GM12878 (cell line): ENCODE measurements at regions not wholly inside any gene's neighbourhood (a gene's known extent, or its start where the extent isn't known, plus 50 kb on each side); places are given as distances from the start of the nearest gene placed in this dataset.

Source experiments
- ATAC-seq: fragments of 200-7000 bp; cut with Tn5 transposase; 3 replicates; pipeline ENCODE4 v1.9.1; 2020; ENCODE audit warnings: mild to moderate bottlenecking, moderate library complexity
- BruUV-seq: library from RNA; stranded (reverse); fragments of 400-500 nt; replicated peaks from 2 replicates; lab custom pipeline; 2021; lab: Mats Ljungman, UMichigan
- CTCF ChIA-PET: fragments of 300-600 bp; sonication (Branson Sonifier 250); formaldehyde crosslinking; extraction: SDS; loops from one replicate; lab custom pipeline; 2021; ENCODE audit warnings: inconsistent platforms; lab: Yijun Ruan, JAX
- POLR2A ChIA-PET: fragments of 350-600 bp; formaldehyde crosslinking; extraction: SDS; loops from one replicate; lab custom pipeline; 2021; ENCODE audit warnings: inconsistent platforms; lab: Charles Lee
- RAD21 ChIA-PET: fragments of 300-600 bp; sonication (Branson Sonifier 250); formaldehyde crosslinking; loops from one replicate; lab custom pipeline; 2023; ENCODE audit warnings: antibody characterized with exemption; ENCODE audit not compliant: unreplicated experiment; lab: Charles Lee
- SMC1A ChIA-PET: fragments of 300-600 bp; sonication (Branson Sonifier 250); formaldehyde crosslinking; loops from one replicate; lab custom pipeline; 2023; ENCODE audit not compliant: unreplicated experiment, uncharacterized antibody; lab: Charles Lee
- DNase-seq: peaks from one replicate; pipeline ENCODE4 v3.0.0-alpha.2; 2011; ENCODE audit warnings: low read depth, low spot score
- FAIRE-seq: peaks from 3 replicates; lab custom pipeline; 2011; peaks lifted over from hg19 to GRCh38; lab: Jason Lieb, UNC
- H2AFZ ChIP-seq: 2 replicates; pipeline ENCODE4 v1.6.0; 2011; ENCODE audit warnings: low read depth, low read length, control low read depth; ENCODE audit not compliant: control insufficient read depth
- H3K27ac ChIP-seq: 2 replicates; pipeline ENCODE4 v1.5.1; 2011; ENCODE audit warnings: control low read depth; ENCODE audit not compliant: control insufficient read depth, insufficient read depth
- H3K27me3 ChIP-seq, 2 experiments: replicated peaks in 1 of 2; 2 replicates each; pipeline versions ENCODE4 v1.6.0 to v1.6.1; 2011; ENCODE audit warnings: low read length in 1 of 2; ENCODE audit not compliant: control insufficient read depth in 2 of 2, insufficient read depth in 2 of 2
- H3K36me3 ChIP-seq, 2 experiments: 2 replicates each; pipeline ENCODE4 v1.5.1; 2011; ENCODE audit warnings: low read length in 1 of 2; ENCODE audit not compliant: control insufficient read depth in 2 of 2, insufficient read depth in 2 of 2
- H3K4me1 ChIP-seq: 2 replicates; pipeline ENCODE4 v1.6.1; 2011; ENCODE audit warnings: mild to moderate bottlenecking, low read length, moderate library complexity, mixed read lengths; ENCODE audit not compliant: control insufficient read depth, insufficient read depth
- H3K4me2 ChIP-seq: 2 replicates; pipeline ENCODE4 v1.6.0; 2011; ENCODE audit warnings: control low read depth; ENCODE audit not compliant: control insufficient read depth, insufficient read depth
- H3K4me3 ChIP-seq: fragments of 200-600 bp; sonication (generic); 2 replicates; pipeline ENCODE4 v1.5.1; 2016
- H3K79me2 ChIP-seq: 2 replicates; pipeline ENCODE4 v1.6.0; 2011; ENCODE audit warnings: low read length; ENCODE audit not compliant: control insufficient read depth, insufficient read depth
- H3K9ac ChIP-seq: 2 replicates; pipeline ENCODE4 v1.8.0; 2011; ENCODE audit warnings: low read length, control low read depth, mixed read lengths; ENCODE audit not compliant: control insufficient read depth, insufficient read depth
- H3K9me3 ChIP-seq: replicated peaks from 3 replicates; pipeline ENCODE4 v1.5.1; 2011; ENCODE audit warnings: mild to moderate bottlenecking, low read length; ENCODE audit not compliant: control insufficient read depth, insufficient read depth
- H4K20me1 ChIP-seq: 2 replicates; pipeline ENCODE4 v1.6.0; 2011; ENCODE audit not compliant: control insufficient read depth, insufficient read depth
- TCF12 ChIP-seq: IDR thresholded peaks from 2 replicates; pipeline ENCODE4 v1.6.1; 2011; ENCODE audit warnings: low read depth, mild to moderate bottlenecking, low read length
- WGBS: methylation state at CpG from one replicate; pipeline ENCODE4 v1.1.6; 2016; ENCODE audit warnings: low lambda C conversion rate; ENCODE audit not compliant: insufficient replicate concordance, insufficient coverage; ENCODE audit errors: missing lambda C conversion rate; 5-methylcytosine and 5-hydroxymethylcytosine counted together
- in situ Hi-C: fragments of 300-500 bp; cut with MboI; formaldehyde crosslinking; loops from 9 replicates; pipeline ENCODE4 v1.14.3; 2018; ENCODE audit warnings: mixed read lengths
- intact Hi-C: fragments of 100-400 bp; cut with micrococcal nuclease; formaldehyde crosslinking; loops from one replicate; pipeline ENCODE4 v1.14.2; 2022; ENCODE audit not compliant: unreplicated experiment
- TF ChIP-seq, protein P1 (sequence below): IDR thresholded peaks from 2 replicates; pipeline ENCODE4 v1.6.1; 2012; ENCODE audit warnings: mild to moderate bottlenecking, low read depth, low read length
- TF ChIP-seq, protein P2 (sequence below): fragments of 450-650 bp; conservative IDR thresholded peaks from 2 replicates; pipeline ENCODE4 v1.6.1; 2017; ENCODE audit warnings: mild to moderate bottlenecking, moderate library complexity
- TF ChIP-seq, protein P3 (sequence below): IDR thresholded peaks from 2 replicates; pipeline ENCODE4 v1.6.1; 2011; ENCODE audit warnings: mild to moderate bottlenecking, low read depth, low read length, moderate library complexity; ENCODE audit not compliant: insufficient replicate concordance

DNA sequence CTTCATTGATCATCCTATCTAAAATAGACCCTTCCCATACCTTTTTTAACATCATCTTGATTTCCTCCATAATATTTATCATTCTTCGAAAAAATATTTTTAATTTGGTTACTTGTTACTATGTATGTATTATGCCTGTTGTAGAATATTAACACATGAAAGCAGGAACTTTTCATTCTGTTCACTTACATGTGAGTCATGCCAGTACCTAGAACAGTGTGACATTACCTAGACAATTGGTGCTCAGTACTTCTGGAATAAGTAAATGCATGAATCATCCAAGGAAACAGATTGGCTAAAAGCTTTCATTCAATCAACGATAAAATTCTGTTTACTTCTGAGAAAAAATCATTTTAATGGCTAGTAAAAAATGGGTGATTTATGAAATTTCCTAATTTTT lies 76.4 kb downstream of the CXXC4 start:
- SMC1A ChIA-PET, result interaction anchor here (1.0 kb wide), 1 partner anchor 72 kb away, joined by 3 read pairs; no protein-coding TSS in a partner anchor
- H3K36me3 ChIP-seq, result no peaks in the 10 kb centered on the region
- BruUV-seq, result no TSS peak
- 52% methylated on average over 2 of the region's 2 CpGs for WGBS
- ATAC-seq, result peak; percentile 33; the same call in 1 of the 3 replicates
- no peak for FAIRE-seq
- H3K79me2 ChIP-seq, result no peaks in the 10 kb centered on the region
- TF ChIP-seq, protein P1, sequence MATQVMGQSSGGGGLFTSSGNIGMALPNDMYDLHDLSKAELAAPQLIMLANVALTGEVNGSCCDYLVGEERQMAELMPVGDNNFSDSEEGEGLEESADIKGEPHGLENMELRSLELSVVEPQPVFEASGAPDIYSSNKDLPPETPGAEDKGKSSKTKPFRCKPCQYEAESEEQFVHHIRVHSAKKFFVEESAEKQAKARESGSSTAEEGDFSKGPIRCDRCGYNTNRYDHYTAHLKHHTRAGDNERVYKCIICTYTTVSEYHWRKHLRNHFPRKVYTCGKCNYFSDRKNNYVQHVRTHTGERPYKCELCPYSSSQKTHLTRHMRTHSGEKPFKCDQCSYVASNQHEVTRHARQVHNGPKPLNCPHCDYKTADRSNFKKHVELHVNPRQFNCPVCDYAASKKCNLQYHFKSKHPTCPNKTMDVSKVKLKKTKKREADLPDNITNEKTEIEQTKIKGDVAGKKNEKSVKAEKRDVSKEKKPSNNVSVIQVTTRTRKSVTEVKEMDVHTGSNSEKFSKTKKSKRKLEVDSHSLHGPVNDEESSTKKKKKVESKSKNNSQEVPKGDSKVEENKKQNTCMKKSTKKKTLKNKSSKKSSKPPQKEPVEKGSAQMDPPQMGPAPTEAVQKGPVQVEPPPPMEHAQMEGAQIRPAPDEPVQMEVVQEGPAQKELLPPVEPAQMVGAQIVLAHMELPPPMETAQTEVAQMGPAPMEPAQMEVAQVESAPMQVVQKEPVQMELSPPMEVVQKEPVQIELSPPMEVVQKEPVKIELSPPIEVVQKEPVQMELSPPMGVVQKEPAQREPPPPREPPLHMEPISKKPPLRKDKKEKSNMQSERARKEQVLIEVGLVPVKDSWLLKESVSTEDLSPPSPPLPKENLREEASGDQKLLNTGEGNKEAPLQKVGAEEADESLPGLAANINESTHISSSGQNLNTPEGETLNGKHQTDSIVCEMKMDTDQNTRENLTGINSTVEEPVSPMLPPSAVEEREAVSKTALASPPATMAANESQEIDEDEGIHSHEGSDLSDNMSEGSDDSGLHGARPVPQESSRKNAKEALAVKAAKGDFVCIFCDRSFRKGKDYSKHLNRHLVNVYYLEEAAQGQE, result no peak
- TF ChIP-seq, protein P2, sequence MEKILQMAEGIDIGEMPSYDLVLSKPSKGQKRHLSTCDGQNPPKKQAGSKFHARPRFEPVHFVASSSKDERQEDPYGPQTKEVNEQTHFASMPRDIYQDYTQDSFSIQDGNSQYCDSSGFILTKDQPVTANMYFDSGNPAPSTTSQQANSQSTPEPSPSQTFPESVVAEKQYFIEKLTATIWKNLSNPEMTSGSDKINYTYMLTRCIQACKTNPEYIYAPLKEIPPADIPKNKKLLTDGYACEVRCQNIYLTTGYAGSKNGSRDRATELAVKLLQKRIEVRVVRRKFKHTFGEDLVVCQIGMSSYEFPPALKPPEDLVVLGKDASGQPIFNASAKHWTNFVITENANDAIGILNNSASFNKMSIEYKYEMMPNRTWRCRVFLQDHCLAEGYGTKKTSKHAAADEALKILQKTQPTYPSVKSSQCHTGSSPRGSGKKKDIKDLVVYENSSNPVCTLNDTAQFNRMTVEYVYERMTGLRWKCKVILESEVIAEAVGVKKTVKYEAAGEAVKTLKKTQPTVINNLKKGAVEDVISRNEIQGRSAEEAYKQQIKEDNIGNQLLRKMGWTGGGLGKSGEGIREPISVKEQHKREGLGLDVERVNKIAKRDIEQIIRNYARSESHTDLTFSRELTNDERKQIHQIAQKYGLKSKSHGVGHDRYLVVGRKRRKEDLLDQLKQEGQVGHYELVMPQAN, result no peak
- no peak for TF ChIP-seq TCF12
- TF ChIP-seq, protein P3, sequence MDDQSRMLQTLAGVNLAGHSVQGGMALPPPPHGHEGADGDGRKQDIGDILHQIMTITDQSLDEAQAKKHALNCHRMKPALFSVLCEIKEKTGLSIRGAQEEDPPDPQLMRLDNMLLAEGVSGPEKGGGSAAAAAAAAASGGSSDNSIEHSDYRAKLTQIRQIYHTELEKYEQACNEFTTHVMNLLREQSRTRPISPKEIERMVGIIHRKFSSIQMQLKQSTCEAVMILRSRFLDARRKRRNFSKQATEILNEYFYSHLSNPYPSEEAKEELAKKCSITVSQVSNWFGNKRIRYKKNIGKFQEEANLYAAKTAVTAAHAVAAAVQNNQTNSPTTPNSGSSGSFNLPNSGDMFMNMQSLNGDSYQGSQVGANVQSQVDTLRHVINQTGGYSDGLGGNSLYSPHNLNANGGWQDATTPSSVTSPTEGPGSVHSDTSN, result no peak
- TF ChIP-seq, all 136 proteins: peak for 0
- H3K27ac ChIP-seq, result no peak overlapping the region
- no peaks in the 10 kb centered on the region for H4K20me1 ChIP-seq
- no peak overlapping the region for H2AFZ ChIP-seq
- H3K4me1 ChIP-seq, result no peaks in the 10 kb centered on the region
- no peaks in the 10 kb centered on the region; the same call in 2 of the 3 replicates for H3K9me3 ChIP-seq
- ChIA-PET CTCF (interaction anchor here (0.8 to 1.3 kb wide), 3 partner anchors 16 to 442 kb away, joined by 3 read pairs; no protein-coding TSS in a partner anchor), POLR2A (no interaction called here), RAD21 (no interaction called here)
- intact Hi-C loops, result no loop called here
- H3K9ac ChIP-seq, result no peak overlapping the region
- DNase-seq, result no peak
- no peak overlapping the region for H3K4me3 ChIP-seq
- in situ Hi-C loops, result no loop called here
- H3K4me2 ChIP-seq, result no peak overlapping the region
- H3K27me3 ChIP-seq, result no peaks in the 10 kb centered on the region
